H9 (cell line): ENCODE measurements at regions not wholly inside any gene's neighbourhood (a gene's known extent, or its start where the extent isn't known, plus 50 kb on each side); places are given as distances from the start of the nearest gene placed in this dataset.

Experiments
- DNase-seq: peaks from one replicate; pipeline ENCODE4 v3.0.0-alpha.2; 2017
- H2AFZ ChIP-seq: one replicate; pipeline ENCODE4 v1.6.1; 2013; ENCODE audit warnings: mild to moderate bottlenecking, low read length, control low read depth, moderate library complexity
- H2AK5ac ChIP-seq: 2 replicates; pipeline ENCODE4 v1.6.1; 2013; ENCODE audit warnings: low read length, control low read depth, mixed read lengths; ENCODE audit not compliant: insufficient read length
- H2BK120ac ChIP-seq: one replicate; pipeline ENCODE4 v1.6.1; 2013; ENCODE audit warnings: low read depth, mild to moderate bottlenecking, low read length, control low read depth, inconsistent platforms; ENCODE audit not compliant: poor library complexity, severe bottlenecking
- H2BK12ac ChIP-seq: 2 replicates; pipeline ENCODE4 v1.6.1; 2013; ENCODE audit warnings: low read length, control low read depth, mixed read lengths, low read depth; ENCODE audit not compliant: insufficient read length
- H2BK15ac ChIP-seq: 2 replicates; pipeline ENCODE4 v1.6.1; 2013; ENCODE audit warnings: low read depth, low read length, control low read depth
- H2BK20ac ChIP-seq: one replicate; pipeline ENCODE4 v1.6.1; 2013; ENCODE audit warnings: low read depth, mild to moderate bottlenecking, low read length, control low read depth, inconsistent platforms; ENCODE audit not compliant: poor library complexity, severe bottlenecking
- H2BK5ac ChIP-seq: 2 replicates; pipeline ENCODE4 v1.6.1; 2013; ENCODE audit warnings: low read length, control low read depth, mixed read lengths; ENCODE audit not compliant: insufficient read length
- H3K14ac ChIP-seq: 2 replicates; pipeline ENCODE4 v1.6.1; 2013; ENCODE audit warnings: low read length, control low read depth; ENCODE audit not compliant: insufficient read depth
- H3K18ac ChIP-seq: 2 replicates; pipeline ENCODE4 v1.6.1; 2013; ENCODE audit warnings: low read depth, mild to moderate bottlenecking, mixed read lengths, low read length, control low read depth; ENCODE audit not compliant: insufficient read length
- H3K23ac ChIP-seq: 2 replicates; pipeline ENCODE4 v1.6.1; 2013; ENCODE audit warnings: low read length, control low read depth, mixed read lengths, low read depth; ENCODE audit not compliant: insufficient read length
- H3K23me2 ChIP-seq: 2 replicates; pipeline ENCODE4 v1.6.1; 2013; ENCODE audit warnings: low read depth, mild to moderate bottlenecking, mixed read lengths, low read length, control low read depth; ENCODE audit not compliant: insufficient read length, poor library complexity, severe bottlenecking
- H3K27ac ChIP-seq: 2 replicates; pipeline ENCODE4 v1.5.1; 2013; ENCODE audit warnings: low read length, control low read depth, mixed read lengths, low read depth; ENCODE audit not compliant: insufficient read length
- H3K27me3 ChIP-seq: 2 replicates; pipeline ENCODE4 v1.6.1; 2013; ENCODE audit warnings: low read length, control low read depth, inconsistent platforms; ENCODE audit not compliant: insufficient read depth
- H3K4ac ChIP-seq: 2 replicates; pipeline ENCODE4 v1.6.1; 2013; ENCODE audit warnings: low read depth, mild to moderate bottlenecking, control low read depth, inconsistent platforms, low read length, moderate library complexity
- H3K4me1 ChIP-seq: 2 replicates; pipeline ENCODE4 v1.6.1; 2013; ENCODE audit warnings: low read length, control low read depth, inconsistent platforms; ENCODE audit not compliant: insufficient read depth
- H3K4me2 ChIP-seq: 2 replicates; pipeline ENCODE4 v1.6.1; 2013; ENCODE audit warnings: low read length, control low read depth, mixed read lengths; ENCODE audit not compliant: insufficient read length, insufficient read depth
- H3K56ac ChIP-seq: 2 replicates; pipeline ENCODE4 v1.6.1; 2013; ENCODE audit warnings: low read depth, mild to moderate bottlenecking, mixed read lengths, low read length, control low read depth; ENCODE audit not compliant: insufficient read length
- H3K79me1 ChIP-seq: 2 replicates; pipeline ENCODE4 v1.6.1; 2013; ENCODE audit warnings: low read depth, mild to moderate bottlenecking, moderate library complexity, low read length, control low read depth, inconsistent platforms; ENCODE audit not compliant: insufficient read depth, poor library complexity, severe bottlenecking
- H3K79me2 ChIP-seq: 2 replicates; pipeline ENCODE4 v1.6.1; 2013; ENCODE audit warnings: low read length, control low read depth, inconsistent platforms; ENCODE audit not compliant: insufficient read depth
- H3K9ac ChIP-seq: 2 replicates; pipeline ENCODE4 v1.6.1; 2013; ENCODE audit warnings: low read length, control low read depth, mixed read lengths; ENCODE audit not compliant: insufficient read length; ENCODE audit errors: extremely low read depth
- H3K9me3 ChIP-seq: one replicate; pipeline ENCODE4 v1.6.1; 2013; ENCODE audit warnings: low read depth, low read length, inconsistent platforms; ENCODE audit not compliant: control insufficient read depth
- H3T11ph ChIP-seq: one replicate; pipeline ENCODE4 v1.6.1; 2013; ENCODE audit warnings: mild to moderate bottlenecking, low read length, control low read depth, inconsistent platforms
- H4K20me1 ChIP-seq: one replicate; pipeline ENCODE4 v1.6.1; 2013; ENCODE audit not compliant: control insufficient read depth, insufficient read length, insufficient read depth
- H4K5ac ChIP-seq: 2 replicates; pipeline ENCODE4 v1.6.1; 2013; ENCODE audit warnings: low read depth, mild to moderate bottlenecking, mixed read lengths, low read length, control low read depth; ENCODE audit not compliant: insufficient read length
- H4K8ac ChIP-seq: replicated peaks from 2 replicates; pipeline ENCODE4 v1.6.1; 2013; ENCODE audit warnings: low read length, control low read depth, mixed read lengths, low read depth; ENCODE audit not compliant: insufficient read length
- H4K91ac ChIP-seq: 2 replicates; pipeline ENCODE4 v1.6.1; 2013; ENCODE audit warnings: low read depth, mild to moderate bottlenecking, moderate library complexity, mixed read lengths, low read length, control low read depth; ENCODE audit not compliant: insufficient read length
- H3K27ac Mint-ChIP-seq, 3 experiments: 2 replicates in 2 of 3; 3 replicates in 1 of 3; pipeline ENCODE4 v1.8.0; 2020 to 2021; ENCODE audit warnings: mixed read lengths in 3 of 3, mild to moderate bottlenecking in 1 of 3, moderate library complexity in 1 of 3
- H3K27me3 Mint-ChIP-seq: 2 replicates; pipeline ENCODE4 v1.8.0; 2021; ENCODE audit warnings: low read depth, mild to moderate bottlenecking, moderate library complexity, mixed read lengths
- H3K36me3 Mint-ChIP-seq, 3 experiments: 2 replicates in 2 of 3; 3 replicates in 1 of 3; pipeline ENCODE4 v1.8.0; 2020 to 2021; ENCODE audit warnings: low read depth in 3 of 3, mixed read lengths in 3 of 3; ENCODE audit not compliant: insufficient read depth in 1 of 3
- H3K4me1 Mint-ChIP-seq, 2 experiments: 2 replicates each; pipeline ENCODE4 v1.8.0; 2020; ENCODE audit warnings: mixed read lengths in 2 of 2
- H3K4me3 Mint-ChIP-seq, 2 experiments: 2 replicates in 1 of 2; 3 replicates in 1 of 2; pipeline ENCODE4 v1.8.0; 2020 to 2021; ENCODE audit warnings: mild to moderate bottlenecking in 2 of 2, mixed read lengths in 2 of 2, moderate library complexity in 1 of 2
- H3K9me3 Mint-ChIP-seq, 2 experiments: 2 replicates in 1 of 2; 3 replicates in 1 of 2; pipeline ENCODE4 v1.8.0; 2020; ENCODE audit warnings: mild to moderate bottlenecking in 2 of 2, mixed read lengths in 2 of 2, moderate library complexity in 1 of 2
- CTCF ChIP-seq: fragments of 200-600 bp; sonication (generic); conservative IDR thresholded peaks from 3 replicates; pipeline ENCODE4 v1.8.0; 2021; ENCODE audit warnings: antibody characterized with exemption, mild to moderate bottlenecking
- WGBS: extraction: QIAGEN DNeasy Blood & Tissue Kit; methylation state at CpG from one replicate; pipeline ENCODE4 v1.1.7; 2013; ENCODE audit warnings: missing lambda C conversion rate, low lambda C conversion rate, mixed read lengths; ENCODE audit not compliant: insufficient read length; ENCODE audit errors: extremely low coverage; 5-methylcytosine and 5-hydroxymethylcytosine counted together

- no peak overlapping the region for H3K4me3 Mint-ChIP-seq
- Histone ChIP-seq H3K4ac (no peak overlapping the region), H4K91ac (no peak overlapping the region), H2AK5ac (no peak overlapping the region), H2BK15ac (no peak overlapping the region), H3K79me2 (no peaks in the 10 kb centered on the region), H4K8ac (no peak overlapping the region), H2AFZ (no peak overlapping the region), H3K14ac (no peak overlapping the region), H3K79me1 (no peaks in the 10 kb centered on the region), H4K5ac (no peak overlapping the region), H2BK12ac (no peak overlapping the region), H4K20me1 (no peaks in the 10 kb centered on the region), H3T11ph (no peak overlapping the region), H3K9me3 (peaks cover 13% of the 10 kb centered on the region), H3K23me2 (no peaks in the 10 kb centered on the region), H3K23ac (no peak overlapping the region), H3K4me1 (no peaks in the 10 kb centered on the region), H3K18ac (no peak overlapping the region), H2BK5ac (no peak overlapping the region), H3K56ac (no peak overlapping the region), H3K4me2 (no peak overlapping the region), H2BK120ac (no peak overlapping the region), H2BK20ac (no peak overlapping the region), H3K27me3 (no peaks in the 10 kb centered on the region), H3K9ac (no peak overlapping the region), H3K27ac (no peak overlapping the region)
- TF ChIP-seq CTCF: no peak
- no peak for DNase-seq
- peaks cover 39 to 47% of the 10 kb centered on the region in 2 experiments for H3K9me3 Mint-ChIP-seq
- H3K36me3 Mint-ChIP-seq: peaks cover 18 to 45% (median 30%) of the 10 kb centered on the region in 3 experiments
- WGBS: no CpG with 5 or more reads among the region's 2 CpGs
- H3K27ac Mint-ChIP-seq: no peak overlapping the region
- H3K27me3 Mint-ChIP-seq: no peaks in the 10 kb centered on the region
- no peaks in the 10 kb centered on the region for H3K4me1 Mint-ChIP-seq
These were observed 137.3 kb upstream of the ANXA10 start for GRCh38 chr4:167955006-167955405.
